SJCRH30 (cell line): ENCODE measurements at regions not wholly inside any gene's neighbourhood (a gene's known extent, or its start where the extent isn't known, plus 50 kb on each side); places are given as distances from the start of the nearest gene placed in this dataset.
"Not testable (repeated sequence)": the region's sequence is repeated elsewhere in the genome, so short reads cannot be mapped to it uniquely, and the experiment has no call there.

ENCODE experiments used
- DNase-seq, 2 experiments: peaks; one replicate each; pipeline ENCODE4 v3.0.0-alpha.2; 2015 to 2020
- H3K27ac ChIP-seq: fragments of 250-450 bp; sonication (Bioruptor Pico); 2 replicates; pipeline ENCODE4 v1.5.1; 2020; ENCODE audit warnings: mild to moderate bottlenecking, moderate library complexity
- H3K27me3 ChIP-seq: fragments of 250-450 bp; sonication (Bioruptor Pico); 2 replicates; pipeline ENCODE4 v1.5.1; 2020; ENCODE audit warnings: mild to moderate bottlenecking, moderate library complexity
- H3K36me3 ChIP-seq: fragments of 250-450 bp; sonication (Bioruptor Pico); 2 replicates; pipeline ENCODE4 v1.5.1; 2020; ENCODE audit warnings: mild to moderate bottlenecking, moderate library complexity
- H3K4me1 ChIP-seq: fragments of 250-450 bp; sonication (Bioruptor Pico); 2 replicates; pipeline ENCODE4 v1.5.1; 2020; ENCODE audit warnings: mild to moderate bottlenecking, moderate library complexity
- H3K4me3 ChIP-seq: fragments of 250-450 bp; sonication (Bioruptor Pico); 2 replicates; pipeline ENCODE4 v1.5.1; 2020; ENCODE audit warnings: mild to moderate bottlenecking, moderate library complexity
- H3K9me3 ChIP-seq: fragments of 250-450 bp; sonication (Bioruptor Pico); replicated peaks from 2 replicates; pipeline ENCODE4 v1.5.1; 2020; ENCODE audit warnings: mild to moderate bottlenecking, moderate library complexity

GRCh38 chr3:22386107-22386506 lies 635.1 kb upstream of the ZNF385D start:
- Histone ChIP-seq H3K27me3 (peaks cover 9% of the 10 kb centered on the region; the same call in 1 of the 2 replicates), H3K27ac (no peak overlapping the region), H3K4me3 (no peak overlapping the region), H3K4me1 (no peaks in the 10 kb centered on the region), H3K9me3 (no peaks in the 10 kb centered on the region), H3K36me3 (no peaks in the 10 kb centered on the region)
- no peak for DNase-seq

- H3K27me3 ChIP-seq = no peaks in the 10 kb centered on the region
- DNase-seq = no peak
- H3K36me3 ChIP-seq = no peaks in the 10 kb centered on the region
- H3K9me3 ChIP-seq = no peaks in the 10 kb centered on the region
- no peaks in the 10 kb centered on the region for H3K4me1 ChIP-seq
- no peak overlapping the region for H3K27ac ChIP-seq
- no peak overlapping the region for H3K4me3 ChIP-seq
These were observed 641.3 kb upstream of the ZNF385D start for GRCh38 chr3:22392286-22392685.

GRCh38 chr3:22392859-22393258 lies 641.8 kb upstream of the ZNF385D start:
- Histone ChIP-seq H3K4me1 (no peaks in the 10 kb centered on the region), H3K4me3 (no peak overlapping the region), H3K27ac (no peak overlapping the region), H3K27me3 (no peaks in the 10 kb centered on the region), H3K9me3 (no peaks in the 10 kb centered on the region), H3K36me3 (no peaks in the 10 kb centered on the region)
- DNase-seq = no peak

- H3K27me3 ChIP-seq = no peaks in the 10 kb centered on the region
- DNase-seq = no peak
These were observed 648.6 kb upstream of the ZNF385D start for GRCh38 chr3:22399566-22399965.

GRCh38 chr3:22401499-22401898 lies 650.5 kb upstream of the ZNF385D start:
- H3K27me3 ChIP-seq = no peaks in the 10 kb centered on the region
- no peak overlapping the region for H3K4me3 ChIP-seq
- H3K4me1 ChIP-seq = no peaks in the 10 kb centered on the region
- no peak for DNase-seq
- H3K27ac ChIP-seq = no peak overlapping the region
- no peaks in the 10 kb centered on the region for H3K36me3 ChIP-seq
- H3K9me3 ChIP-seq = no peaks in the 10 kb centered on the region

More at GRCh38 chr3:22399566-22399965, 648.6 kb upstream of the ZNF385D start:
- Histone ChIP-seq H3K27ac (no peak overlapping the region), H3K4me1 (no peaks in the 10 kb centered on the region), H3K9me3 (no peaks in the 10 kb centered on the region), H3K36me3 (no peaks in the 10 kb centered on the region), H3K4me3 (no peak overlapping the region)

GRCh38 chr3:22414239-22414638 lies 663.2 kb upstream of the ZNF385D start:
- no peak overlapping the region for H3K4me3 ChIP-seq
- H3K36me3 ChIP-seq = no peaks in the 10 kb centered on the region
- no peaks in the 10 kb centered on the region for H3K27me3 ChIP-seq
- H3K4me1 ChIP-seq = no peaks in the 10 kb centered on the region
- 0 out of 2 replicates have a peak, but pooled peaks cover 8% of the 10 kb centered on the region for H3K9me3 ChIP-seq
- no peak overlapping the region for H3K27ac ChIP-seq
- no peak for DNase-seq

GRCh38 chr3:22416838-22417446 lies 665.9 kb upstream of the ZNF385D start:
- H3K27me3 ChIP-seq, DNase-seq, H3K27ac ChIP-seq: not testable (repeated sequence)

GRCh38 chr3:22419261-22419660 lies 668.3 kb upstream of the ZNF385D start:
- Histone ChIP-seq H3K4me3 (no peak overlapping the region), H3K4me1 (no peaks in the 10 kb centered on the region), H3K27me3 (no peaks in the 10 kb centered on the region), H3K27ac (no peak overlapping the region), H3K9me3 (0 out of 2 replicates have a peak, but pooled peaks cover 8% of the 10 kb centered on the region), H3K36me3 (no peaks in the 10 kb centered on the region)
- DNase-seq = no peak

More at GRCh38 chr3:22416838-22417446, 665.9 kb upstream of the ZNF385D start:
- H3K36me3 ChIP-seq, H3K4me1 ChIP-seq, H3K4me3 ChIP-seq, H3K9me3 ChIP-seq: not testable (repeated sequence)

GRCh38 chr3:22421589-22421988 lies 670.6 kb upstream of the ZNF385D start:
- H3K9me3 ChIP-seq = 0 out of 2 replicates have a peak, but pooled peaks cover 1% of the 10 kb centered on the region
- H3K36me3 ChIP-seq = no peaks in the 10 kb centered on the region
- no peak for DNase-seq
- H3K4me1 ChIP-seq = no peaks in the 10 kb centered on the region
- no peaks in the 10 kb centered on the region for H3K27me3 ChIP-seq
- H3K27ac ChIP-seq = no peak overlapping the region
- no peak overlapping the region for H3K4me3 ChIP-seq

- Histone ChIP-seq H3K27me3 (no peaks in the 10 kb centered on the region), H3K4me1 (no peaks in the 10 kb centered on the region), H3K9me3 (no peaks in the 10 kb centered on the region), H3K36me3 (no peaks in the 10 kb centered on the region), H3K27ac (no peak overlapping the region), H3K4me3 (no peak overlapping the region)
- no peak for DNase-seq
These were observed 680.3 kb upstream of the ZNF385D start for GRCh38 chr3:22431334-22431733.

GRCh38 chr3:22439626-22440025 lies 688.6 kb upstream of the ZNF385D start:
- no peaks in the 10 kb centered on the region for H3K9me3 ChIP-seq
- H3K36me3 ChIP-seq = no peaks in the 10 kb centered on the region
- DNase-seq = no peak
- H3K4me3 ChIP-seq = no peak overlapping the region
- H3K27ac ChIP-seq = no peak overlapping the region
- H3K4me1 ChIP-seq = no peaks in the 10 kb centered on the region
- 0 out of 2 replicates have a peak, but pooled peaks cover 3% of the 10 kb centered on the region for H3K27me3 ChIP-seq

GRCh38 chr3:22441711-22442110 lies 690.7 kb upstream of the ZNF385D start:
- no peaks in the 10 kb centered on the region for H3K36me3 ChIP-seq
- DNase-seq = no peak
- H3K4me1 ChIP-seq = no peaks in the 10 kb centered on the region
- H3K9me3 ChIP-seq = no peaks in the 10 kb centered on the region
- H3K4me3 ChIP-seq = no peak overlapping the region
- 0 out of 2 replicates have a peak, but pooled peaks cover 3% of the 10 kb centered on the region for H3K27me3 ChIP-seq
- H3K27ac ChIP-seq = no peak overlapping the region

- Histone ChIP-seq H3K4me1 (no peaks in the 10 kb centered on the region), H3K27me3 (0 out of 2 replicates have a peak, but pooled peaks cover 3% of the 10 kb centered on the region), H3K4me3 (no peak overlapping the region), H3K27ac (no peak overlapping the region), H3K9me3 (no peaks in the 10 kb centered on the region), H3K36me3 (no peaks in the 10 kb centered on the region)
- DNase-seq = no peak
These were observed 692.7 kb upstream of the ZNF385D start for GRCh38 chr3:22443571-22444233.

- H3K9me3 ChIP-seq, DNase-seq, H3K36me3 ChIP-seq, H3K4me3 ChIP-seq, H3K4me1 ChIP-seq, H3K27me3 ChIP-seq, H3K27ac ChIP-seq: not testable (repeated sequence)
These were observed 694.3 kb upstream of the ZNF385D start for GRCh38 chr3:22445336-22445735.

GRCh38 chr3:22450786-22451400 lies 699.9 kb upstream of the ZNF385D start:
- H3K27ac ChIP-seq = no peak overlapping the region
- no peaks in the 10 kb centered on the region for H3K36me3 ChIP-seq
- no peaks in the 10 kb centered on the region for H3K27me3 ChIP-seq
- H3K9me3 ChIP-seq = no peaks in the 10 kb centered on the region
- H3K4me1 ChIP-seq = no peaks in the 10 kb centered on the region
- no peak overlapping the region for H3K4me3 ChIP-seq
- peak in 1 of 2 experiments; percentile 14 for DNase-seq
